CD4-positive, alpha-beta memory T cell (primary cell): ENCODE measurements at regions not wholly inside any gene's neighbourhood (a gene's known extent, or its start where the extent isn't known, plus 50 kb on each side); places are given as distances from the start of the nearest gene placed in this dataset.

Source experiments
- CTCF ChIA-PET: fragments of 350-600 bp; sonication (Branson Sonifier 250); formaldehyde crosslinking; loops from one replicate; lab custom pipeline; 2021; ENCODE audit warnings: inconsistent platforms; ENCODE audit not compliant: partially characterized antibody; lab: Charles Lee
- POLR2A ChIA-PET: fragments of 350-600 bp; sonication (Branson Sonifier 250); formaldehyde crosslinking; loops from one replicate; lab custom pipeline; 2021; ENCODE audit not compliant: partially characterized antibody; lab: Charles Lee
- DNase-seq, 5 donors: peaks; one replicate each; pipeline versions ENCODE4 v3.0.0 to v3.0.0-alpha.2; 2020 to 2022; ENCODE audit warnings: mixed read lengths in 1 of 5
- H3K27ac ChIP-seq: one replicate; pipeline ENCODE4 v1.7.0; 2013; ENCODE audit warnings: low read depth, low read length
- H3K27me3 ChIP-seq: 2 replicates; pipeline ENCODE4 v1.7.0; 2013; ENCODE audit warnings: mild to moderate bottlenecking, low read length, moderate library complexity; ENCODE audit not compliant: insufficient read depth
- H3K36me3 ChIP-seq: 2 replicates; pipeline ENCODE4 v1.7.0; 2013; ENCODE audit warnings: mild to moderate bottlenecking, low read length, moderate library complexity; ENCODE audit not compliant: insufficient read depth
- H3K4me1 ChIP-seq: 2 replicates; pipeline ENCODE4 v1.7.0; 2013; ENCODE audit warnings: mild to moderate bottlenecking, low read length, moderate library complexity; ENCODE audit not compliant: insufficient read depth
- H3K4me3 ChIP-seq, 2 donors: one replicate each; pipeline ENCODE4 v1.7.0; 2013; ENCODE audit warnings: low read length in 2 of 2, mild to moderate bottlenecking in 1 of 2
- H3K9me3 ChIP-seq, 2 donors: one replicate each; pipeline ENCODE4 v1.7.0; 2013; ENCODE audit warnings: low read length in 2 of 2, control low read depth in 1 of 2; ENCODE audit not compliant: control insufficient read depth in 1 of 2
- H3K27ac Mint-ChIP-seq, 7 donors: one replicate each; pipeline ENCODE4 v1.8.0; 2020 to 2021; ENCODE audit warnings: mixed read lengths in 7 of 7, mild to moderate bottlenecking in 6 of 7, inconsistent platforms in 3 of 7, moderate library complexity in 3 of 7
- H3K27me3 Mint-ChIP-seq, 2 donors: one replicate each; pipeline ENCODE4 v1.8.0; 2020 to 2021; ENCODE audit warnings: mixed read lengths in 2 of 2
- H3K36me3 Mint-ChIP-seq, 2 donors: one replicate each; pipeline ENCODE4 v1.8.0; 2020 to 2021; ENCODE audit warnings: mixed read lengths in 2 of 2, inconsistent platforms in 1 of 2, mild to moderate bottlenecking in 1 of 2
- H3K4me1 Mint-ChIP-seq, 4 donors: one replicate each; pipeline ENCODE4 v1.8.0; 2020 to 2021; ENCODE audit warnings: mixed read lengths in 4 of 4, mild to moderate bottlenecking in 1 of 4
- H3K4me3 Mint-ChIP-seq, 8 donors: one replicate each; pipeline ENCODE4 v1.8.0; 2020 to 2021; ENCODE audit warnings: mixed read lengths in 8 of 8, mild to moderate bottlenecking in 7 of 8, moderate library complexity in 6 of 8, inconsistent platforms in 3 of 8
- H3K9me3 Mint-ChIP-seq, 8 donors: one replicate each; pipeline ENCODE4 v1.8.0; 2020 to 2021; ENCODE audit warnings: mixed read lengths in 8 of 8, mild to moderate bottlenecking in 5 of 8, inconsistent platforms in 3 of 8, moderate library complexity in 1 of 8
- intact Hi-C: fragments of 100-400 bp; cut with micrococcal nuclease; formaldehyde crosslinking; loops from one replicate; pipeline ENCODE4 v1.15.1; 2023

DNA sequence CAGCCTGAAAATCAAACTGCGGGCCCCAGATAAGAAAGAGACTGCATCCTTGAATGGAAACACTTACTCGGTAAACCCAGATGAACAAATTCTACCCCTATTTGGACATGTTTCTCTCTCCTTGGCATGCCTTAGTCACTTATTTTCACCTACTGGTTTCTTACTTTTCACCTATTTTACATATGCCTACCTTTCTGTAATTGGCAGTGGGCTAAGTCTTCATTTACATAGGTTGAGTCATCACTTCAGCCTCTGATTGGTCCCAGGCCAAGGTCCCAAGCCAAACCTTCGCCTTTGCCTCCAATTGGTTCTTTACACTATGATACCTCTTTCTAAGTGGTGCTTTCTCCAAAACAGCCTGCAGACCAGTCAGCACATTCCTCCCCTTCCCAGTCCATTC is 111.3 kb downstream of the DYRK2 start:
- Mint-ChIP-seq H3K9me3 (no peaks in the 10 kb centered on the region), H3K27ac (no peak overlapping the region), H3K4me1 (peaks cover 0 to 5% (median 2%) of the 10 kb centered on the region in 4 donors), H3K36me3 (no peaks in the 10 kb centered on the region), H3K27me3 (peaks cover 1 to 2% of the 10 kb centered on the region in 2 donors), H3K4me3 (no peak overlapping the region)
- no peak for DNase-seq
- Histone ChIP-seq H3K36me3 (no peaks in the 10 kb centered on the region), H3K27me3 (no peaks in the 10 kb centered on the region), H3K4me1 (no peaks in the 10 kb centered on the region), H3K4me3 (no peak overlapping the region), H3K9me3 (no peaks in the 10 kb centered on the region), H3K27ac (no peak overlapping the region)
- CTCF ChIA-PET, result no interaction called here
- intact Hi-C loops, result no loop called here
- POLR2A ChIA-PET, result no interaction called here

DNA sequence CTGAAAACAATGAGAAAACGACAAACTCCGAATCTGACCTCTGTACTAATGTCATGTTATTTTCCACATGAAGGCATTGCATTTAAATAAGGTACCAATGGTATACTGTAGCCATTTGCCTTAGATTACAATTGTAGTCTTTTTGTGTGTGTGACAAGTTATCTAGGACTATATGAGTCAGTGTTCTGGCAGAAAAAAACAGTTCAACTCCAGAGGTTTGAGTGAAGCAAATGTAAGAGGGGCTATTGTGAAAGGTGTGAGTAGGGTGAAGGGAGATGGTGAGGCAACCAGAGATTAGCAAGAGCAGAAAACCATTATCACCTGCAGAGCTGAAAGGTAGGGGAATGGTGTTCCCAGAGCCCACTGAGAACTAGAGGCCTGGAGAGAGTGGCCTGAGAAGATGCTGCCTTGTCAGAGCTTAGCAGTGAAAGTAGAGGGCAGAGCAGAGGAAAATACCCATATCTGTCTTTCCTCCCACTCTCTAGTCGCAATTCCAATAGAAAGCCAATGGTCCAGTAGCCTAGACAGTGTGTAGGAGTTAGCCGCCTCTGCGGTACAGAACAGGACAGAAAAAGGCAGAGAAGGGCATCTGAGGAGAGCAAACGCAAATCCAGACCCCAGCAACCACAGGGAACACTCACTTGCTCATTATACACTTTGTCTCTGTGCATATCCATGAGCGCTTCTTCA is 112.2 kb downstream of the DYRK2 start:
- Histone ChIP-seq H3K27ac (no peak overlapping the region), H3K36me3 (no peaks in the 10 kb centered on the region), H3K9me3 (no peaks in the 10 kb centered on the region), H3K4me3 (no peak overlapping the region), H3K4me1 (no peaks in the 10 kb centered on the region), H3K27me3 (no peaks in the 10 kb centered on the region)
- H3K36me3 Mint-ChIP-seq, result no peaks in the 10 kb centered on the region
- peak overlapping the region in 1 of 7 donors; percentile 48 for H3K27ac Mint-ChIP-seq
- H3K4me1 Mint-ChIP-seq, result peaks cover 0 to 5% (median 2%) of the 10 kb centered on the region in 4 donors
- intact Hi-C loops, result no loop called here
- no peak overlapping the region for H3K4me3 Mint-ChIP-seq
- no peak for DNase-seq
- H3K9me3 Mint-ChIP-seq, result no peaks in the 10 kb centered on the region
- H3K27me3 Mint-ChIP-seq, result peaks cover 0 to 1% of the 10 kb centered on the region in 2 donors
- ChIA-PET CTCF (interaction anchor here (0.6 kb wide), 1 partner anchor 150 kb away, joined by 3 read pairs; no protein-coding TSS in a partner anchor), POLR2A (no interaction called here)

DNA sequence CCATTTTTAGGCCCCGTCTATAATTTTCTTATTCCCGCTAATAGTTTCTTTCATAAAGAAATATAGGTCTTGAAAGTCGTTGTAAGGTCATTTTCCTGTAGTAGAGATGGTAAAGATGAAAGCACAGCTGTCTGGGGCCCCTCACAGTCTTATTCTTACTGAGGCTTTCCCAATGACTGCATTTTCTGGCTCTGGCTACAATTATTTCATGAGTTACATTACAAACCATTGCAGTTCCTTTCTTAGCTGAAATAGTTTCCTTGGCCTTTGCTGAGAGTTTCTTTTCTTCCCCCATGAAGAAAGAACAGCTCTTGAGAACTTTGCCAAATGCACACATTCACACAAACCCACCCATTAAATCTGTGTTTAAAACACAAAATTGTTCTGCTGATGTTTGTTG is 113.0 kb downstream of the DYRK2 start:
- Mint-ChIP-seq H3K9me3 (no peaks in the 10 kb centered on the region), H3K4me1 (peaks cover 0 to under 1% (median 0%) of the 10 kb centered on the region in 4 donors), H3K27me3 (peaks cover 0 to 1% of the 10 kb centered on the region in 2 donors), H3K4me3 (no peak overlapping the region), H3K36me3 (no peaks in the 10 kb centered on the region), H3K27ac (no peak overlapping the region)
- Histone ChIP-seq H3K4me3 (no peak overlapping the region), H3K4me1 (no peaks in the 10 kb centered on the region), H3K9me3 (no peaks in the 10 kb centered on the region), H3K27ac (no peak overlapping the region), H3K27me3 (no peaks in the 10 kb centered on the region), H3K36me3 (no peaks in the 10 kb centered on the region)
- ChIA-PET CTCF (no interaction called here), POLR2A (no interaction called here)
- DNase-seq, result no peak
- intact Hi-C loops, result no loop called here

DNA sequence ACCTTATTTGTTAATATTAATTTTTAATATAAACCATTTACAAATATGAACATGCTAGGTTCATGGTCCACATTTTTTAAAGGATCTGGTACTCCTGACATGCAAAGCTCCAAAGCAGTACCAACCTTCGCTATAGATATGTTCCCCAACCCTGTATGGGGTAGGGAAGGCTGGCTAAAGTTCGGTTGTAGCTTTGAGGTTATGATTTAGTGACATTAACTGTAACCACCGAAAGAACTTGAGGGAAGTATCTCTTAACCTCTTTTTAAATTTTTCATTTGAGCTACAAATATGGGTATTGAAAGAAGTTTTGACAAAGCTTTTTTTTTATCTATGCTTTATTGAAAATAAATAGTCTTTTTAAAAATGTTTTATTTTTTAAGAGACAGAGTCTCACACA is 115.5 kb downstream of the DYRK2 start:
- POLR2A ChIA-PET, result no interaction called here
- CTCF ChIA-PET, result no interaction called here
- Mint-ChIP-seq H3K9me3 (no peaks in the 10 kb centered on the region), H3K27ac (no peak overlapping the region), H3K4me3 (no peak overlapping the region), H3K36me3 (no peaks in the 10 kb centered on the region), H3K27me3 (peaks cover 0 to 1% of the 10 kb centered on the region in 2 donors), H3K4me1 (no peaks in the 10 kb centered on the region)
- Histone ChIP-seq H3K4me3 (no peak overlapping the region), H3K9me3 (no peaks in the 10 kb centered on the region), H3K4me1 (no peaks in the 10 kb centered on the region), H3K27me3 (no peaks in the 10 kb centered on the region), H3K36me3 (no peaks in the 10 kb centered on the region), H3K27ac (no peak overlapping the region)
- no peak for DNase-seq
- intact Hi-C loops, result no loop called here

DNA sequence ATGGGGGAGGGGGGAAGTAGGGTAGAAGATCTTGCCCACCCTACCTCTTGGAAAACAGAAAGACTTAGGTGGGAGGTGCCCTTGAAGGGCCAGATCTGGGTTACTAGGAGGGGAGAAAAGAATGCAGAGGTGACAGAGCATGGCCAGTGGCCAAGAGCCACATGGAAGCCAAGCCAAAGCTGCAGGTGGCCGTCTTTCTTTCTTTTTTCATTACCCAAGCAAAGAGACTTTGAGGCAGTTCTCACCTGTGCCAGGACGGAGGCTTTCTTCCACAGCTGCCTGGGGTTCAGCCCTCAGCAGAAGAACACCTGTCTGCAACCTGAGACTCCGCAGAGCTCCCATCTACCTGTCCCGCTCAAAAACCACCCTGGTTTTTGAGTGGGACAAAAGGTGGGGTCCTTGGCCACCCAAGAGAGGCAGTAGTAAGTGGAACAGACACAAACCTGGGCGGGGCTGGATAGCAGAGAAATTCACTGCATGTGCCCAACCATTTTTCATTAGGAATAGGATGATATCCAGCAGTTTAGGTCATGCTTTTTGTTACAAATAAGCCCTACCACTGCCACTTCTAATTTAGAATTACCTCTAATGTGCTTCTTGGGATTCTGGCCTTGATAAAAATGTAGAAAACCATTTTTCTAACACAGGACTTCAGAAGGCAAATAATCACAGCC is 116.5 kb downstream of the DYRK2 start:
- no peaks in the 10 kb centered on the region for H3K27me3 ChIP-seq
- intact Hi-C loops, result no loop called here
- ChIA-PET POLR2A (no interaction called here), CTCF (no interaction called here)
- Mint-ChIP-seq H3K4me3 (no peak overlapping the region), H3K4me1 (no peaks in the 10 kb centered on the region), H3K27me3 (peaks cover 0 to 1% of the 10 kb centered on the region in 2 donors), H3K9me3 (no peaks in the 10 kb centered on the region), H3K27ac (no peak overlapping the region), H3K36me3 (no peaks in the 10 kb centered on the region)
- H3K36me3 ChIP-seq, result no peaks in the 10 kb centered on the region
- no peaks in the 10 kb centered on the region for H3K9me3 ChIP-seq
- no peak overlapping the region for H3K4me3 ChIP-seq
- H3K27ac ChIP-seq, result no peak overlapping the region
- no peaks in the 10 kb centered on the region for H3K4me1 ChIP-seq
- no peak for DNase-seq

DNA sequence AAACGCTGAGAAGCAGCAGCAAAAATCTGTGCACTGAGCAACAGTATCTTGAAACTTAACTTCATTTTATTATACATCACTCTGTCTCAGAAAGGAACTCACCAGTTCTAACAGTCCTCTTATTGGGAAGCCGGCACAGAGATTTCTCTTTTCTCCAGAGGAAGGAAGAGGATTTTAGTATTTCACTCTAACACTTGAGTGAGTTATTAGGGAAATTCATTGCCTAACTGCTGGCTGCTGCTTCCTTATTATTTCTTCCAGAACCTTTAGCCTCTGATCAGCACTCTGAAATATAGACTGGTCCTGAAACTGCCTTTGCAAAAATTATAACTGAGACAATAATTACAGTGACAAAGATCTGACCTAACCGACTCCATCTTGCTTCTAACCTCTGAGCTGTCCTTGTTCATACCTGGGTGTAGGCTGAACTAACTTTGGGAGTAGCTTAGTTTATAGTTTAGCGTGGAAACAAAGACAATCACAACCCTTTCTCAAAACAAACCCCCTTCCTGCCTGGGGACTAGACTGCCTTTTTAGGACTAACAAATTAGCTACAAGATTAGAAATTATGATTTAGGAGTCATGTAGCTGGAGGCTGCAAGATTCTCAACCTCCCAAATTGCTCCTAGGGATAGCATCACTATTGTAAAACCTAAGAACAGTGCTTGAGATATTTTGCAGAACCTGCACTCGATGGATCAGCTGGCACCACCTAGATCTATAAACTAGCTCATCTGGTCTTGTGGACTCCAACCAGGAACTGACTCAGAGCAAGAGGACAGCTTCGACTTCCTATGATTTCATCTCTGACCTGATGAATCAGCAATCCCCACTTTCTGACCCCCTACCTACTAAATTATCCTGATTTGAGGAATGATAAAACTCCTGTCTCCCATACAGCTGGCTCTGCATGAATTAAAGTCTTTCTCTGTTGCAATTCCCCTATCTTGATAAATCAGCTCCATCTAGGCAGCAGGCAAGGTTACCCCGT is 117.5 kb downstream of the DYRK2 start:
- ChIA-PET POLR2A (no interaction called here), CTCF (no interaction called here)
- H3K36me3 Mint-ChIP-seq, result no peaks in the 10 kb centered on the region
- H3K4me3 Mint-ChIP-seq, result no peak overlapping the region
- no peak for DNase-seq
- Histone ChIP-seq H3K27ac (no peak overlapping the region), H3K4me3 (no peak overlapping the region), H3K27me3 (no peaks in the 10 kb centered on the region), H3K36me3 (no peaks in the 10 kb centered on the region), H3K4me1 (no peaks in the 10 kb centered on the region), H3K9me3 (no peaks in the 10 kb centered on the region)
- intact Hi-C loops, result no loop called here
- no peaks in the 10 kb centered on the region for H3K9me3 Mint-ChIP-seq
- H3K4me1 Mint-ChIP-seq, result no peaks in the 10 kb centered on the region
- no peak overlapping the region for H3K27ac Mint-ChIP-seq
- no peaks in the 10 kb centered on the region for H3K27me3 Mint-ChIP-seq
